Testis (tissue), 2 donors: ENCODE measurements at regions not wholly inside any gene's neighbourhood (a gene's known extent, or its start where the extent isn't known, plus 50 kb on each side); places are given as distances from the start of the nearest gene placed in this dataset.

Experiments
- DNase-seq: peaks from one replicate; pipeline ENCODE4 v3.0.0-alpha.2; 2019
- H3K27ac ChIP-seq, 2 donors: fragments of 200-600 bp; sonication (generic); one replicate each; pipeline ENCODE4 v1.5.1; 2019
- H3K27me3 ChIP-seq: fragments of 200-600 bp; sonication (generic); one replicate; pipeline ENCODE4 v1.5.1; 2019
- H3K36me3 ChIP-seq: fragments of 200-600 bp; sonication (generic); one replicate; pipeline ENCODE4 v1.5.1; 2017; ENCODE audit warnings: low read depth; ENCODE audit errors: missing control alignments
- H3K4me1 ChIP-seq: fragments of 200-600 bp; sonication (generic); one replicate; pipeline ENCODE4 v1.5.1; 2019
- H3K4me3 ChIP-seq, 2 donors: fragments of 200-600 bp; sonication (generic); one replicate each; pipeline ENCODE4 v1.5.1; 2017 to 2019
- H3K9me3 ChIP-seq: fragments of 200-600 bp; sonication (generic); one replicate; pipeline ENCODE4 v1.5.1; 2017
- CTCF ChIP-seq, 3 experiments: fragments of 450-650 bp in 2 of 3; fragments of 200-600 bp in 1 of 3; sonication (generic) in 1 of 3; IDR thresholded peaks; one replicate each; pipeline ENCODE4 v1.5.1; 2016 to 2019; ENCODE audit warnings: antibody characterized with exemption in 3 of 3, mild to moderate bottlenecking in 2 of 3, moderate library complexity in 1 of 3
- POLR2A ChIP-seq: fragments of 450-650 bp; IDR thresholded peaks from one replicate; pipeline ENCODE4 v1.6.1; 2017; ENCODE audit warnings: antibody characterized with exemption, mild to moderate bottlenecking, moderate library complexity
- WGBS, 2 donors: methylation state at CpG; one replicate each; pipeline ENCODE4 v1.1.5; 2018; 5-methylcytosine and 5-hydroxymethylcytosine counted together
- intact Hi-C: fragments of 100-400 bp; cut with DNase I; formaldehyde crosslinking; loops from one replicate; pipeline ENCODE4 v1.15.1; 2023; ENCODE audit warnings: low total_unique reads

DNA sequence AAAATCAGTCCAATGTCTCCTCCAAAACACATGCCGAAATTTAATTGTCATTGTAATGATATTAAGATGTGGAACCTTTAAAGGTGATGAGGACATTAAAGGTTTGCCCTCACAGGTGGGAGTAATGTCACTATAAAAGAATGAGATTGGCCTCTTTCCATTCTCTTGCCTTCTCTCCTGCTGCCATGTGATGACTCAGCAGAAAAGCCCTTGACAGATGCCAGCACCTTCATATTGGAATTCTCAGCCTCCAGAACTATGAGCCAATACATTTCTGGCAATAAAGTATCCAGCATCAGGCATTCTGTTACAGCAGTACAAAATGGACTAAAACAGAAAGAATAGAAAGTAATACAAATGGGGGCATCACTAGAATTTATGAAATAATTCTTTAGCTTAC is 609.7 kb downstream of the SLC16A7 start:
- 82 to 88% methylated on average over 1 of the region's 1 CpG for WGBS, 2 donors
- H3K4me1 ChIP-seq: no peaks in the 10 kb centered on the region
- no peaks in the 10 kb centered on the region for H3K36me3 ChIP-seq
- no peak for DNase-seq
- no peaks in the 10 kb centered on the region for H3K9me3 ChIP-seq
- TF ChIP-seq POLR2A (no peak), CTCF (IDR thresholded peaks at IDR 0.05) (no peak)
- H3K4me3 ChIP-seq: no peak overlapping the region
- intact Hi-C loops: no loop called here
- no peak overlapping the region for H3K27ac ChIP-seq
- H3K27me3 ChIP-seq: no peaks in the 10 kb centered on the region

DNA sequence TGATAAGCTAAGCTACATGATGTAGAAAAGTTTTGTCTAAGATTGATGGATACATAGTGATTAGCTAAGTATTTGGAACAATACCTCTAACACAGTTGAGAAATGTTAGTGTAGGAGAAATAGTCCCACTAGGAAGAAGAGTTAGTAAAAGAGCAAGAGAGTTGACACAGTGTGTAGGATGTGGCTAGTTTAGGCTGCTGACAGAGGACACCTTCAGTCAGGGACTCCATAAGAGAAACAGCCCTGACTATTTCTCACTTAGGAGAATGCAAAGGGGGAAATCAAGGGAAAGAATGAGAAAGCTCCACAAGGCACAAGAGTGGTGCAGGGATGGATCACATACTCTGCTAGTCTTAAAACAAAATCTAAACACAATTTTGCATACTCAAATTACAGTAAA is 613.7 kb downstream of the SLC16A7 start:
- TF ChIP-seq CTCF (IDR thresholded peaks at IDR 0.05): no peak
- no peak for TF ChIP-seq POLR2A
- no peaks in the 10 kb centered on the region for H3K27me3 ChIP-seq

GRCh38 chr12:60209933-60210332 is 614.1 kb downstream of the SLC16A7 start:
- Histone ChIP-seq H3K4me3 (no peak overlapping the region), H3K4me1 (no peaks in the 10 kb centered on the region), H3K27me3 (no peaks in the 10 kb centered on the region), H3K9me3 (no peaks in the 10 kb centered on the region), H3K36me3 (no peaks in the 10 kb centered on the region), H3K27ac (no peak overlapping the region)
- TF ChIP-seq CTCF (IDR thresholded peaks at IDR 0.05) (no peak), POLR2A (no peak)
- intact Hi-C loops: no loop called here
- 68 to 69% methylated on average over 4 of the region's 4 CpGs for WGBS, 2 donors
- DNase-seq: no peak

More for the DNA sequence above, 613.7 kb downstream of the SLC16A7 start:
- DNase-seq: no peak
- intact Hi-C loops: no loop called here
- Histone ChIP-seq H3K4me3 (no peak overlapping the region), H3K27ac (no peak overlapping the region), H3K9me3 (no peaks in the 10 kb centered on the region), H3K36me3 (no peaks in the 10 kb centered on the region), H3K4me1 (no peaks in the 10 kb centered on the region)

DNA sequence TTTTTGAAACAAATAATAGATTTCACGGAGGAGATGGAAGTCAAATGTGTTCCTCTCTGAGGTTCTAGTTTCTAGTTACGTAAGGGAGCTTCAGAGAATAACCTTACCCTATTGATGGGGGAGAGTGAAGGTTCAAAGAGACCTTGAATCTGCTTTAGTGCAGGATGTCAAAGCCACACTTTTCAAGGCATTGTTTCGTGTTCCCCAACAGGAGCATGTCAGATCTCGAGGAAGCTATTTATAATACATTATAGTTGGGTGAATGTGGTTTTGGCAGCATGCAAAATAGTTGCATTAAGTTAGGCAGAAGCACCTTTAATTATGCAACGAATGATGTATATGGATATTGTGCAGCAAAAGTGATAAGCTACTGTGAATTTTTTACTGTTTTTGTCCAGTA is 614.9 kb downstream of the SLC16A7 start:
- Histone ChIP-seq H3K27me3 (no peaks in the 10 kb centered on the region), H3K4me1 (no peaks in the 10 kb centered on the region), H3K36me3 (no peaks in the 10 kb centered on the region), H3K4me3 (no peak overlapping the region), H3K9me3 (no peaks in the 10 kb centered on the region), H3K27ac (no peak overlapping the region)
- 76 to 78% methylated on average over 5 of the region's 5 CpGs for WGBS, 2 donors
- intact Hi-C loops: no loop called here
- DNase-seq: no peak
- TF ChIP-seq CTCF (IDR thresholded peaks at IDR 0.05): no peak

DNA sequence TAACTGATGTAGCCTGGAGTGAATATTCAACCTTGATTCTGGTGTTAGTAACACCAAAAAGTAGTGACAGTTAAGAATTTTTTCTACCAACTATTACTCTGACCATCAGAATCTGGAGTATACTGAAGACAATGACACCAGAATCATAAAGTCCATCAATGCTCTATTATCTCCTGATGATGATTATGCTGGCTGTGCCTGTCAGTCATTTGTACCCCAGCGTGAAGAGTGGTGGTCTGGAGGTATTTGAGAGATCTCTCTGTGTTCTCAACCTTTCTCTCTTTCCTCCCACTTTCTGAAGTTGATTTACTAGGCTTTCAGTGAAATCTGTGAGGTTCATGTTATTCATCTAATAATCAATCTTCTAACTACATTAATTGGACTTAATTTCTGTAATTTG is 615.4 kb downstream of the SLC16A7 start:
- intact Hi-C loops: no loop called here
- Histone ChIP-seq H3K4me1 (no peaks in the 10 kb centered on the region), H3K9me3 (no peaks in the 10 kb centered on the region), H3K36me3 (no peaks in the 10 kb centered on the region), H3K27me3 (no peaks in the 10 kb centered on the region), H3K4me3 (no peak overlapping the region), H3K27ac (no peak overlapping the region)
- no peak for TF ChIP-seq CTCF (IDR thresholded peaks at IDR 0.05)
- DNase-seq: no peak
- WGBS, 2 donors: 79 to 88% methylated on average over 1 of the region's 1 CpG
